IPS-11a (cell line): ENCODE measurements at regions not wholly inside any gene's neighbourhood (a gene's known extent, or its start where the extent isn't known, plus 50 kb on each side); places are given as distances from the start of the nearest gene placed in this dataset.
"Not testable (repeated sequence)": the region's sequence is repeated elsewhere in the genome, so short reads cannot be mapped to it uniquely, and the experiment has no call there.

Experiments
- H3K4me3 ChIP-seq: one replicate; pipeline ENCODE4 v1.5.1; 2013; ENCODE audit warnings: low read depth, low read length, control low read depth

GRCh38 chr18:70641156-70641775, 352.4 kb downstream of the SOCS6 start:
- no peak overlapping the region for H3K4me3 ChIP-seq

GRCh38 chr18:70640336-70640887, 351.6 kb downstream of the SOCS6 start:
- no peak overlapping the region for H3K4me3 ChIP-seq

- no peak overlapping the region for H3K4me3 ChIP-seq
Measured at GRCh38 chr18:70636991-70637390, 348.1 kb downstream of the SOCS6 start.

- no peak overlapping the region for H3K4me3 ChIP-seq
Measured at GRCh38 chr18:70634576-70635147, 345.8 kb downstream of the SOCS6 start.

- H3K4me3 ChIP-seq = no peak overlapping the region
Measured at GRCh38 chr18:70627182-70627802, 338.4 kb downstream of the SOCS6 start.

GRCh38 chr18:70622622-70623419, 334.0 kb downstream of the SOCS6 start:
- H3K4me3 ChIP-seq = no peak overlapping the region

GRCh38 chr18:70621710-70622109, 332.9 kb downstream of the SOCS6 start:
- H3K4me3 ChIP-seq = no peak overlapping the region

GRCh38 chr18:70620837-70621612, 332.2 kb downstream of the SOCS6 start:
- H3K4me3 ChIP-seq = no peak overlapping the region

GRCh38 chr18:70617020-70617763, 328.3 kb downstream of the SOCS6 start:
- no peak overlapping the region for H3K4me3 ChIP-seq

- H3K4me3 ChIP-seq = no peak overlapping the region
Measured at GRCh38 chr18:70600225-70600925, 311.5 kb downstream of the SOCS6 start.

GRCh38 chr18:70598406-70598805, 309.6 kb downstream of the SOCS6 start:
- no peak overlapping the region for H3K4me3 ChIP-seq

- H3K4me3 ChIP-seq = no peak overlapping the region
Measured at GRCh38 chr18:70582981-70583380, 294.1 kb downstream of the SOCS6 start.

GRCh38 chr18:70578480-70578879, 289.6 kb downstream of the SOCS6 start:
- no peak overlapping the region for H3K4me3 ChIP-seq

GRCh38 chr18:70577023-70577420, 288.2 kb downstream of the SOCS6 start:
- H3K4me3 ChIP-seq = no peak overlapping the region

- H3K4me3 ChIP-seq = no peak overlapping the region
Measured at GRCh38 chr18:70576276-70577022, 287.6 kb downstream of the SOCS6 start.

- not testable (repeated sequence) for H3K4me3 ChIP-seq
Measured at GRCh38 chr18:70574951-70575350, 286.1 kb downstream of the SOCS6 start.

GRCh38 chr18:70569647-70570046, 280.8 kb downstream of the SOCS6 start:
- not testable (repeated sequence) for H3K4me3 ChIP-seq

GRCh38 chr18:70559446-70559845, 270.6 kb downstream of the SOCS6 start:
- H3K4me3 ChIP-seq = no peak overlapping the region

GRCh38 chr18:70558371-70558770, 269.5 kb downstream of the SOCS6 start:
- no peak overlapping the region for H3K4me3 ChIP-seq
